ENCODE measurements at regions not wholly inside any gene's neighbourhood (a gene's known extent, or its start where the extent isn't known, plus 50 kb on each side); places are given as distances from the start of the nearest gene placed in this dataset.

- DNase-seq (no peak), ATAC-seq (no peak)
- H3K4me3 ChIP-seq = no peak overlapping the region
- H3K27me3 ChIP-seq = peaks cover 0 to 4% (median 2%) of the 10 kb centered on the region in 3 donors
- in situ Hi-C loops (cut with MboI; ENCODE audit: low sequenced_read_pairs in 4 of 4) = no loop called here
- no peaks in the 10 kb centered on the region for H3K9me3 ChIP-seq
- no peaks in the 10 kb centered on the region for H3K4me1 ChIP-seq
- TF ChIP-seq POLR2A (IDR thresholded peaks at IDR 0.05) = no peak
- no peak for TF ChIP-seq CTCF (IDR thresholded peaks at IDR 0.05 in 4 of 5, conservative IDR thresholded peaks at IDR 0.05 in 1 of 5)
- intact Hi-C loops (cut with DNase I; ENCODE audit: low total_unique reads) = no loop called here
- H3K27ac ChIP-seq = no peak overlapping the region
- no peaks in the 10 kb centered on the region for H3K36me3 ChIP-seq
These were observed 91.2 kb downstream of the AIPL1 start for GRCh38 chr17:6343736-6344135.

GRCh38 chr17:6343191-6343590 is 91.7 kb downstream of the AIPL1 start:
- H3K36me3 ChIP-seq = no peaks in the 10 kb centered on the region
- in situ Hi-C loops (cut with MboI; ENCODE audit: low sequenced_read_pairs in 4 of 4) = no loop called here
- no peak overlapping the region for H3K27ac ChIP-seq
- peaks cover 0 to 3% (median 0%) of the 10 kb centered on the region in 3 donors for H3K27me3 ChIP-seq
- intact Hi-C loops (cut with DNase I; ENCODE audit: low total_unique reads) = no loop called here
- no peak for ATAC-seq
- H3K9me3 ChIP-seq = no peaks in the 10 kb centered on the region
- TF ChIP-seq POLR2A (IDR thresholded peaks at IDR 0.05) (no peak), CTCF (IDR thresholded peaks at IDR 0.05 in 4 of 5, conservative IDR thresholded peaks at IDR 0.05 in 1 of 5) (no peak)
- no peak for DNase-seq
- H3K4me1 ChIP-seq = no peaks in the 10 kb centered on the region
- H3K4me3 ChIP-seq = no peak overlapping the region

GRCh38 chr17:6340708-6341107 is 94.2 kb downstream of the AIPL1 start:
- no peak for ATAC-seq
- in situ Hi-C loops (cut with MboI; ENCODE audit: low sequenced_read_pairs in 4 of 4) = no loop called here
- intact Hi-C loops (cut with DNase I; ENCODE audit: low total_unique reads) = no loop called here

GRCh38 chr17:6334386-6334785 is 100.5 kb downstream of the AIPL1 start:
- H3K27ac ChIP-seq = no peak overlapping the region
- H3K9me3 ChIP-seq = no peaks in the 10 kb centered on the region
- no peaks in the 10 kb centered on the region for H3K4me1 ChIP-seq
- ATAC-seq = no peak
- H3K27me3 ChIP-seq = no peaks in the 10 kb centered on the region
- no peak overlapping the region for H3K4me3 ChIP-seq
- in situ Hi-C loops (cut with MboI; ENCODE audit: low sequenced_read_pairs in 4 of 4) = no loop called here
- H3K36me3 ChIP-seq = no peaks in the 10 kb centered on the region
- intact Hi-C loops (cut with DNase I; ENCODE audit: low total_unique reads) = no loop called here
- TF ChIP-seq CTCF (IDR thresholded peaks at IDR 0.05 in 4 of 5, conservative IDR thresholded peaks at IDR 0.05 in 1 of 5) (no peak), POLR2A (IDR thresholded peaks at IDR 0.05) (no peak)
- no peak for DNase-seq

More at GRCh38 chr17:6340708-6341107, 94.2 kb downstream of the AIPL1 start:
- Histone ChIP-seq H3K27me3 (no peaks in the 10 kb centered on the region), H3K36me3 (no peaks in the 10 kb centered on the region), H3K4me1 (no peaks in the 10 kb centered on the region), H3K9me3 (no peaks in the 10 kb centered on the region), H3K4me3 (no peak overlapping the region), H3K27ac (no peak overlapping the region)
- DNase-seq = no peak
- TF ChIP-seq CTCF (IDR thresholded peaks at IDR 0.05 in 4 of 5, conservative IDR thresholded peaks at IDR 0.05 in 1 of 5) (no peak), POLR2A (IDR thresholded peaks at IDR 0.05) (no peak)

GRCh38 chr17:6330936-6331335 is 104.0 kb downstream of the AIPL1 start:
- Histone ChIP-seq H3K4me3 (no peak overlapping the region), H3K27me3 (peaks cover 0 to 1% (median 0%) of the 10 kb centered on the region in 3 donors), H3K4me1 (peaks cover 0 to 5% of the 10 kb centered on the region in 2 donors), H3K27ac (no peak overlapping the region), H3K9me3 (no peaks in the 10 kb centered on the region), H3K36me3 (no peaks in the 10 kb centered on the region)
- no peak for DNase-seq
- intact Hi-C loops (cut with DNase I; ENCODE audit: low total_unique reads) (no loop called here), in situ Hi-C loops (cut with MboI; ENCODE audit: low sequenced_read_pairs in 4 of 4) (no loop called here)
- no peak for ATAC-seq
- TF ChIP-seq CTCF (IDR thresholded peaks at IDR 0.05 in 4 of 5, conservative IDR thresholded peaks at IDR 0.05 in 1 of 5) = no peak
- no peak for TF ChIP-seq POLR2A (IDR thresholded peaks at IDR 0.05)

All from gastrocnemius medialis (tissue), 4 donors.